ENCODE measurements at regions not wholly inside any gene's neighbourhood (a gene's known extent, or its start where the extent isn't known, plus 50 kb on each side); places are given as distances from the start of the nearest gene placed in this dataset.
"Not testable (repeated sequence)": the region's sequence is repeated elsewhere in the genome, so short reads cannot be mapped to it uniquely, and the experiment has no call there.

DNA sequence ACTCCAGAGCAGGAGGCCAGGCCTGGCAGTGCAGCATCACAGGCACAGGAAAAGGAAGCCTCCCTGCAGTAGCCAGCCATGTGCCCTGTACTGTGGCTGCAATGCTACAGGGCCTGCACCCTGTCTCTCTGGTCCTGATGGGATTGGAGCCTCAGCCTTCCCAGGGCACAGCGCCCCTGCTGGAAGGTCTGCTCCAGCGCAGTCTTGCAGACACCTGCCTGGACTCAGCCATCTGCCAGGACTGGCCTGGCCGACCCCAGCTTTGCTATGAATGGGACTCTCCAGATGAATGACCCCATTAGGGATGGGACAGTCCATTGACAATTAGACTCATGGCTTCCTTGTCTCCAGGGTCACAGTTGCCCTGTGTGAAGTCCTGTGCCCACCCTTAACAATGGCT lies 251.6 kb downstream of the ERMARD start:
- Histone ChIP-seq H2AFZ (no peak overlapping the region), H3K79me2 (no peaks in the 10 kb centered on the region), H3K27ac (no peak overlapping the region), H4K20me1 (ENCODE audit: insufficient read depth, poor library complexity, severe bottlenecking) (no peaks in the 10 kb centered on the region), H3K4me1 (ENCODE audit: insufficient read depth) (peaks cover 6% of the 10 kb centered on the region), H3K4me3 (no peak overlapping the region), H3K9me2 (replicated peaks; ENCODE audit: insufficient read depth) (no peaks in the 10 kb centered on the region), H3K4me2 (no peak overlapping the region), H3K27me3 (no peaks in the 10 kb centered on the region), H3K36me3 (replicated peaks; ENCODE audit: insufficient read depth, low read depth) (no peaks in the 10 kb centered on the region), H3K9me3 (ENCODE audit: low read depth) (no peaks in the 10 kb centered on the region)
- DNase-seq (ENCODE audit: low spot score): no peak
- TF ChIP-seq, protein P1, sequence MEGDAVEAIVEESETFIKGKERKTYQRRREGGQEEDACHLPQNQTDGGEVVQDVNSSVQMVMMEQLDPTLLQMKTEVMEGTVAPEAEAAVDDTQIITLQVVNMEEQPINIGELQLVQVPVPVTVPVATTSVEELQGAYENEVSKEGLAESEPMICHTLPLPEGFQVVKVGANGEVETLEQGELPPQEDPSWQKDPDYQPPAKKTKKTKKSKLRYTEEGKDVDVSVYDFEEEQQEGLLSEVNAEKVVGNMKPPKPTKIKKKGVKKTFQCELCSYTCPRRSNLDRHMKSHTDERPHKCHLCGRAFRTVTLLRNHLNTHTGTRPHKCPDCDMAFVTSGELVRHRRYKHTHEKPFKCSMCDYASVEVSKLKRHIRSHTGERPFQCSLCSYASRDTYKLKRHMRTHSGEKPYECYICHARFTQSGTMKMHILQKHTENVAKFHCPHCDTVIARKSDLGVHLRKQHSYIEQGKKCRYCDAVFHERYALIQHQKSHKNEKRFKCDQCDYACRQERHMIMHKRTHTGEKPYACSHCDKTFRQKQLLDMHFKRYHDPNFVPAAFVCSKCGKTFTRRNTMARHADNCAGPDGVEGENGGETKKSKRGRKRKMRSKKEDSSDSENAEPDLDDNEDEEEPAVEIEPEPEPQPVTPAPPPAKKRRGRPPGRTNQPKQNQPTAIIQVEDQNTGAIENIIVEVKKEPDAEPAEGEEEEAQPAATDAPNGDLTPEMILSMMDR (IDR thresholded peaks at IDR 0.05; ENCODE audit: poor library complexity): no peak
- TF ChIP-seq EZH2 (IDR thresholded peaks at IDR 0.05; ENCODE audit: borderline replicate concordance) (no peak), EZH2phosphoT487 (IDR thresholded peaks at IDR 0.05; ENCODE audit: low read depth, severe bottlenecking, unreplicated experiment) (no peak)
- 81% methylated on average over 3 of the region's 3 CpGs for WGBS (ENCODE audit: low lambda C conversion rate, missing lambda C conversion rate)

DNA sequence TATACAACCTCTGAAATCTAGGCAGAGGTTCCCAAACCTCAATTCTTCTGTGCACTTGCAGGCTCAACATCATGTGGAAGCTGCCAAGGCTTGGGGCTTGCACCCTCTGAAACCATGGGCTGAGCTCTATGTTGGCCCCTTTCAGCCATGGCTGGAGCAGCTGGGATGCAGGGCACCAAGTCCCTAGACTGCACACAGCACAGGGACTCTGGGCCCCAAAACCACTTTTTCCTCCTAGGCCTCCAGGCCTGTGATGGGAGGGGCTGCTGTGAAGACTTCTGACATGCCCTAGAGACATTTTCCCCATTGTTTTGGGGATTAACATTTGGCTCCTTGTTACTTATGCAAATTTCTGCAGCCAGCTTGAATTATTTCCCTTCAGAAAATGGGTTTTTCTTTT lies 250.4 kb downstream of the ERMARD start:
- H3K9me3 ChIP-seq (ENCODE audit: low read depth); H3K4me1 ChIP-seq (ENCODE audit: insufficient read depth); H3K4me2 ChIP-seq; H4K20me1 ChIP-seq (ENCODE audit: insufficient read depth, poor library complexity, severe bottlenecking); H3K9me2 ChIP-seq (replicated peaks; ENCODE audit: insufficient read depth); H3K4me3 ChIP-seq; DNase-seq (ENCODE audit: low spot score); H2AFZ ChIP-seq; H3K27me3 ChIP-seq; H3K79me2 ChIP-seq; H3K27ac ChIP-seq; H3K36me3 ChIP-seq (replicated peaks; ENCODE audit: insufficient read depth, low read depth): not testable (repeated sequence)

DNA sequence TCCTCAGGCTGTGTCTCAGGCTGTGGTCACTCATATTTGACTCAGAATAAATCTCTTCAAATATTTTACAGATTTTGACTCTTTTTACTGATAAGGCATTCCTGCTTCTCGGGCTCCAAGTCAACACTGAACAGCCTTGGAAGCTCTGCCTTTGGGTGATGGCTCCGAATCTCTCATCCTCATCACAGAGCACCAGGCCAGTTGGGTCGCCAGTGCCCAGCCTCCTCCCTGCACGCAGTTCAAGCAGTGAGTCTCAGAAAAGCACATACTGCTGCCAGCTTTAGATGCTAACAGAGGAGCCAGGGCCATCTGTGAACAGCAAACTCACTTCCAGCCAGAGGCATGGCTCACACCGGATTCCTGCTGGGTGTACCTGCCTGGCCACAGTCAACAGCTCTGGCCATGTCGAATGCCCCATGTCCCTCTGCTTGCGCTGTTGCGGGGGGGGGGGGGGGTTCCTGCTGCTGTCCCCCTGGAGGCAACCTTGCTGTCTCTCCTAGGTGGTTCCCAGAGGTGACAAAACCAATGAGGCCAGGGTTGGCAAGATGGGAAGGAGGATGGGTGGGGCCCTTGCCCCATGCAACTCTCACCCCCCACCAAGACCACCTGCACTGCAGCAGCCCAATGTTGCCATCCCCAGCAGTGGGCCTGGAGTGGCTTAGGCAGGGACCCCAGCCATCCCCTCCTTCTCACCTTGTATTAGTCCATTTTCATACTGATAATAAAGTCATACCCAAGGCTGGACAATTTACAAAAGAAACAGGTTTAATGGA lies 248.8 kb downstream of the ERMARD start:
- Histone ChIP-seq H3K9me3 (ENCODE audit: low read depth) (no peaks in the 10 kb centered on the region), H3K4me3 (no peak overlapping the region), H4K20me1 (ENCODE audit: insufficient read depth, poor library complexity, severe bottlenecking) (no peaks in the 10 kb centered on the region), H3K79me2 (no peaks in the 10 kb centered on the region), H3K36me3 (replicated peaks; ENCODE audit: insufficient read depth, low read depth) (no peaks in the 10 kb centered on the region), H3K27ac (no peak overlapping the region), H3K4me1 (ENCODE audit: insufficient read depth) (no peaks in the 10 kb centered on the region), H3K9me2 (replicated peaks; ENCODE audit: insufficient read depth) (no peaks in the 10 kb centered on the region), H3K27me3 (no peaks in the 10 kb centered on the region), H2AFZ (no peak overlapping the region), H3K4me2 (no peak overlapping the region)
- no peak for TF ChIP-seq EZH2phosphoT487 (IDR thresholded peaks at IDR 0.05; ENCODE audit: low read depth, severe bottlenecking, unreplicated experiment)
- TF ChIP-seq, protein P1 (IDR thresholded peaks at IDR 0.05; ENCODE audit: poor library complexity): no peak
- no peak for TF ChIP-seq EZH2 (IDR thresholded peaks at IDR 0.05; ENCODE audit: borderline replicate concordance)
- 91% methylated on average over 7 of the region's 8 CpGs for WGBS (ENCODE audit: low lambda C conversion rate, missing lambda C conversion rate)
- no peak for DNase-seq (ENCODE audit: low spot score)

DNA sequence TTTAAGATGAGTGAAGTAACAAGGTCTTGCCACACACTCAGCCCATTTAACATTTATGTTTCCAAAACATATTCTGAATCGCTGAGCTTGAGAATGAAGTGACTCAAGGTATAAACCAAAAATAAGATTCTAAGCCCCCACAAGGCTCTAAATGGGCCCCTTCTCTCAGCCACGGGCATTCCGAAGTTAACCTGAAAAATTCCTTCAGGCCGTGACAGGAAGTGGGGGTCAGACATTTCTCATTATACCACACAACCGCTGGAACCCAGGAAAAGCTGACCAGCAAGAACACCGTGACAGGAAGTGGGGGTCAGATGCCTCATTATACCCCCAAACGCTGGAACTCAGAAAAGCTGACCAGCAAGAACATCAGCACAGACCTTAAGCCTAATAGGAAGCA lies 247.9 kb downstream of the ERMARD start:
- no peaks in the 10 kb centered on the region for H3K4me1 ChIP-seq (ENCODE audit: insufficient read depth)
- no peaks in the 10 kb centered on the region for H3K9me3 ChIP-seq (ENCODE audit: low read depth)
- H2AFZ ChIP-seq: no peak overlapping the region
- no peaks in the 10 kb centered on the region for H3K9me2 ChIP-seq (replicated peaks; ENCODE audit: insufficient read depth)
- H3K27ac ChIP-seq: no peak overlapping the region
- H3K79me2 ChIP-seq: no peaks in the 10 kb centered on the region
- H3K27me3 ChIP-seq: no peaks in the 10 kb centered on the region
- no peaks in the 10 kb centered on the region for H4K20me1 ChIP-seq (ENCODE audit: insufficient read depth, poor library complexity, severe bottlenecking)
- no peaks in the 10 kb centered on the region for H3K36me3 ChIP-seq (replicated peaks; ENCODE audit: insufficient read depth, low read depth)
- no peak overlapping the region for H3K4me2 ChIP-seq
- 72% methylated on average over 7 of the region's 7 CpGs for WGBS (ENCODE audit: low lambda C conversion rate, missing lambda C conversion rate)
- TF ChIP-seq, protein P1 (IDR thresholded peaks at IDR 0.05; ENCODE audit: poor library complexity): no peak
- no peak for TF ChIP-seq EZH2phosphoT487 (IDR thresholded peaks at IDR 0.05; ENCODE audit: low read depth, severe bottlenecking, unreplicated experiment)
- no peak for TF ChIP-seq EZH2 (IDR thresholded peaks at IDR 0.05; ENCODE audit: borderline replicate concordance)
- no peak overlapping the region for H3K4me3 ChIP-seq
- no peak for DNase-seq (ENCODE audit: low spot score)
